CD4-positive, alpha-beta T cell treated with Interleukin-2 at 100 ng/mL for 4 hours (primary cell): ENCODE measurements at regions not wholly inside any gene's neighbourhood (a gene's known extent, or its start where the extent isn't known, plus 50 kb on each side); places are given as distances from the start of the nearest gene placed in this dataset.
"Not testable (repeated sequence)": the region's sequence is repeated elsewhere in the genome, so short reads cannot be mapped to it uniquely, and the experiment has no call there.

Source experiments
- DNase-seq: peaks from one replicate; pipeline ENCODE4 v3.0.0-alpha.2; 2020; ENCODE audit warnings: low spot score

DNA sequence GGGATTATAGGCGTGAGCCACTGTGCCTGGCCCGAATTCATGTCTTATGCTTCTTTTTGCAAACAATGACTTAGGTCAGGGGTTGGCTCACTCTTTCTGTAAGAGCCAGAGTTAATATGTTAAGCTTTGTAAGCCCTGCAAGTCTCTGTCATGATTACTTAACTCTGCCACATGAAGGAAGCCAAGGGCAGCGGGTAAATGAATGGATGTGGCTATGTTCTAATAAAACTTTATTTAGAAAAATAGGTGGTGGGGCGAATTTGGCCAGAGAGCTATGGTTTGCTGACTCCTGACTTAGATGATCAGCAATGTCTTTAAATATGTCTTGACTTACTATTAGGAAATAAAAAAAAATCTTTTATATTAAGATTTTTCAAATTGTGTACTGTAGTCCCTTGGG lies 114.9 kb upstream of the ZFP64 start:
- DNase-seq = no peak

GRCh38 chr20:52305858-52306257 lies 114.3 kb upstream of the ZFP64 start:
- DNase-seq = peak; percentile 34

GRCh38 chr20:52305024-52305645 lies 113.6 kb upstream of the ZFP64 start:
- no peak for DNase-seq

DNA sequence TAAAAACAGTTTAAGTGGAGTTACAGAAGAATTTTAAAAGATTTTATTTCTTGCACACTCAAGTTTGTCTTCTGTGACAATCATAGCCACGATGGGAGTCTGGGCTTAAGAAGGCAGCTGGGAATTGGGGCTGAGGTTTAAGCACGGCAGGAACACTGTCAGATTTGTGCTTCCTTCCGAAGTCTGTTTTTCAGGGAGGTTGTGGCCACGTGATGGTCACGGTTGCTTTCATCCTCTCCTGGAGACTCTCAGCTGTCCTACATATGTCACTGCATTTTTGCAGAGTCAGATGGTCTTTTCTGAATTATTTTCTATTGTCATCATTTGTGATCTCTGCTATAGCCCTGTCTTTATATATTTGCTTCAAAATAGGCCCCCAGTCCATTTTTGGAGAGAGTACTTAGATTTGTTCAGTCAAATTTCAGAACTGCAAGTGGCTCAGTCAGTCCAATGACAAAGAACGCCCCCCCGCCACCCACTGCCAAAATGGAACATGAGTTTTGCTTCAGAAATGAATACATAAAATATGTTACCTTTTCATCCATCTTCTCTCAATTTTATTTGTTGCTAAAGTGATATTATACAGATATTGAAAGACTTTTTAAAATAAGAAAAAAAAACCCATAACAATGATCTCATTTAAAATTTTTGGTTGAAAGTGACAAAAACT lies 111.8 kb upstream of the ZFP64 start:
- no peak for DNase-seq

- no peak for DNase-seq
Observed at GRCh38 chr20:52302736-52303135, 111.2 kb upstream of the ZFP64 start.

- not testable (repeated sequence) for DNase-seq
Observed at GRCh38 chr20:52302051-52302450, 110.5 kb upstream of the ZFP64 start.

GRCh38 chr20:52295556-52295955 lies 104.0 kb upstream of the ZFP64 start:
- DNase-seq = no peak

- no peak for DNase-seq
Observed at GRCh38 chr20:52294106-52294628, 102.6 kb upstream of the ZFP64 start.

DNA sequence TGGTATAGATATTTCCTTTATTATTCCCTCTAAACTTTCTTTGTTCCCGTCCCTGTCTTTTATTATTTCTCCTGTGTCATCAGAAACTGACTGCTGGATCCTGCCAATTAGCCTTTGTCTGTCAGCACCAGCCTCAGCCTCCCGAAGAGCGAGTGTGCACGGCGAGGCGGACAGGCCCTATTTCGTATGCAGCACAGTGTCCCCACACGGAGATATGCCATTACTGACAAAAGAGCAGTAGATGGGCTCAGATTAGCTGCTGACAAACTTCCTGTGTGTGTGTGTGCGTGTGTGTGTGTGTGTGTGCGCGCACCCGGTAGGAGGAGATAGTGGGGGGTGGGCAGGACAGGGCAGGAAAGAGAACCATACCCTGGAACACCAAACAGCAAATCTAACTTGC lies 99.5 kb upstream of the ZFP64 start:
- no peak for DNase-seq

DNA sequence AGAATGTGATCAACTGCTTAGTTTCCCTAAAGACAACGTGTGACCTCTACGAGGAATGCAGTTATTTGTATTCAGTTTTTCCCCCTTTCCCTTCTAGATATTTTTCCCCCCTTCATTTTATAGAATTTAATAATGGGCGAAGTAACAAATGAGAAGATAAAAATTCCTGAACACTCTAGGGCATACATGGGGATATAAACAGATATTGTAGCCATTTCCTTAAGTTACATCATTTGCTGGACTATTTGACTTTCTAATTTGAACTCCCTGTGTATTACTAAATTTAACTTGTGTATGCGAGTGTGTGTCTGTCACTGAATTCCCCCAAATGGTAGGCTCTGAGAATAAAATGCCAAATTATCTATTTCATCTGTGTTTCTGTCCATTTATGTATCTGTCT lies 99.0 kb upstream of the ZFP64 start:
- no peak for DNase-seq

DNA sequence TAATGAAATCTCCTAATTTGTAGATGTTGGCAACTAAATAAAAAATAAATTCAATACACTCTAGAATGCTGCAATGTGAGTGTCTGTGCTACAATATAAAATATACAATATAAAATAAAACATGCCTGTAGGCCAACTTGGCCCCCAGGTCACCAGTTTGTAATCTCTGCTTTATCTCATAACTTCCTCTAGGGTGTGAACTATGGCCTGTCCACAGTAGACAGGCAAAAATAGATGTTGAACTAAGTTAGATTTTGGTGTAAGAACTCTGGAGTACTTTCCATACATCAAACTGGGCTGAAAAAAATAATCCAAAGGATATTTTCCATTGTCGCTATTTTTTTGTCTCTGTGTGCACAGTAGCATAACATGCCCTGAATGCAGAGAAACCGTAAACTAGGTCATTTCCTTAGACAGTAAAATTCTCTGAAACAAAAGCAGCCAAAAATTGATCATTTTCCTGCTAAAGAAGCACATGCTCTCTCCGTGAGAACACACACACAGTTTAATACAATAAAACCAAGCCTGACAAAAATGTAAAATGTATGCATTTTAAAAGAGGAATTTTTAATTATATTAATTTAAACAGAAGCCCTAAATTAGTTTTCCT lies 98.5 kb upstream of the ZFP64 start:
- DNase-seq = no peak

- DNase-seq = no peak
Observed at GRCh38 chr20:52280407-52280806, 88.8 kb upstream of the ZFP64 start.

DNA sequence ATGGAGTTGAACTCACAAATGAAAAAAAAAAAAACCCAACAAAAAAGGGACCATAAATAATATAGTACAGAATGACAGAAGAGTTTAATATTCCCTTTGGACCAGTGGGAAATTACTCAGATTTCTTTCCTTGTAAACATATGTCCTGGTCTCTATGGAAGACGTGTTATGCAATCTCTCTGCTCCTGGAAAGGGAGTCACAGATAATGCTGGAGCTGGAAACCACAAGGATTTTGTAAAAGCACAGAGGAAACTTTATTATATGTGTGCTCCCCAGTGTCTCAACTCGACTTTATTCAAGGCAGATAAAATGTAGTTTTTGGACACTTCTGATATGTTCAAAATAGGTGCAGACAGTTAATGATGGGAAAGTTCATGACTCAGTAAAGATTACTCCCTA lies 88.1 kb upstream of the ZFP64 start:
- no peak for DNase-seq

- DNase-seq = no peak
Observed at GRCh38 chr20:52275181-52275691, 83.7 kb upstream of the ZFP64 start.

- no peak for DNase-seq
Observed at GRCh38 chr20:52270696-52271095, 79.1 kb upstream of the ZFP64 start.

DNA sequence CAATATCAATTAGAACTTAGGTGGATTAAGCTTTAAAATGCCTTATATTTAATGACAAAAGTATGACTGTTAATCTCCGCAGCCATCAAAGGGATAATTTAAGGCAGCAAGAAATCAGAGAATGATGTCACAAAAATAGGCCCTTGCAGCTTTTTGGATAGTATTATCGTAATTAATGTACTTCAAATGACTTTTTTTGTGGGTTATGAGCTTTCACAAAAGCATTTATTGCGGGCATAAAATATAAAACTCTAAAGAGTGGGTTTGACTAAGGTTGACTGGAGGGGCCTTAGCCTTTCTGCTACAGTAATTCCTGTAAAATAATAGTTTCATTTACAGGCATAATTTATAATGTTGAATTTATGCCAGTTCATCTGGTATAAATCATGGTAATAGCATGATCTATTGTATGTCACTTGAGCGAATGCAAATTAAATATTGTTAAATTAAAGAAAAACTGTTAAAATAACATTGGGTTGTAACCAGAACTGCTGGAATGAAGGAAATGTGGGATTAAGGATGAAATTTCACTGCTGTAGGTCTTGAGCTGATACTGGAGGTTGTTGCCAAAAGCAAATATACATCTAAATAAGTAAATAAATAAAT lies 78.5 kb upstream of the ZFP64 start:
- no peak for DNase-seq

DNA sequence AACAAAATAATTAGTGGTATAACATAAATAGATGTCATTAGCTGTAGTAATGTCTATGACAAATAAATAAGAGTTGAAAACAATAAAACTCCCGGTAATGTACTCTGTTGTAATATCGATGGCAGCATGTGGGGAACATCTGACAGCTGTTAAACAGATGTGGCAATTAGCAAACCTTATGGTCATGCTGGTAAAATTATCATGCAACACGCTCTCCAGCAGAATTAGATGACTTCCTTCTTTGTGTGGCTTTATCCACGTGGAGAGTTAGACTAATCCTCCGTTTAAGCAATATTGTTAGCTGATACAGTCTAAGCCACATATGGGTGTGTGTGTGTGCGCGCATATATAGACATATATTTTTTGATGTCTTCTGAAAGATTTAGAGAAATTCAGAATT lies 77.7 kb upstream of the ZFP64 start:
- DNase-seq = no peak

GRCh38 chr20:52268184-52268749 lies 76.7 kb upstream of the ZFP64 start:
- no peak for DNase-seq

- no peak for DNase-seq
Observed at GRCh38 chr20:52267418-52267817, 75.8 kb upstream of the ZFP64 start.

- no peak for DNase-seq
Observed at GRCh38 chr20:52263757-52264156, 72.2 kb upstream of the ZFP64 start.

- DNase-seq = no peak
Observed at GRCh38 chr20:52261792-52262191, 70.2 kb upstream of the ZFP64 start.

GRCh38 chr20:52259295-52259694 lies 67.7 kb upstream of the ZFP64 start:
- no peak for DNase-seq
